ENCODE measurements at regions not wholly inside any gene's neighbourhood (a gene's known extent, or its start where the extent isn't known, plus 50 kb on each side); places are given as distances from the start of the nearest gene placed in this dataset.

DNA sequence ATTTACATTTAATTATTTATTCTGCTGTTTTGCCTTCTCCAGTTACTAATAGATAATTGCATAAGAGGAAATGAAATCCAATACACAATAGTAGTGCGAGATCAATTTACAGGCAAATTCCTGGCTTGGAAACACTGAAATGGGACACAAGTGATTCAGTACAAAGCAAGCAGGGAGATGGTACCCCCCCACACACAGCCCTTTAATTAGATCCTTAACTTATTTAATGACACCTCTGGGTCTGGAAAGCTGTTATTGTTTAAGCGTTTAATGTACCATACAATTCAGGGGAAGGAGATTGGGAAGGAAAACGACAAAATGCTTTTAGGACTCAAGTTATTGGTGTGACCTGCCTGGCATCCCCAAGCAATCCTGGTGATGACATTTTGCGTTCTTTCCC lies 318.2 kb downstream of the NPIPA8 start:
- TF ChIP-seq, protein P1, sequence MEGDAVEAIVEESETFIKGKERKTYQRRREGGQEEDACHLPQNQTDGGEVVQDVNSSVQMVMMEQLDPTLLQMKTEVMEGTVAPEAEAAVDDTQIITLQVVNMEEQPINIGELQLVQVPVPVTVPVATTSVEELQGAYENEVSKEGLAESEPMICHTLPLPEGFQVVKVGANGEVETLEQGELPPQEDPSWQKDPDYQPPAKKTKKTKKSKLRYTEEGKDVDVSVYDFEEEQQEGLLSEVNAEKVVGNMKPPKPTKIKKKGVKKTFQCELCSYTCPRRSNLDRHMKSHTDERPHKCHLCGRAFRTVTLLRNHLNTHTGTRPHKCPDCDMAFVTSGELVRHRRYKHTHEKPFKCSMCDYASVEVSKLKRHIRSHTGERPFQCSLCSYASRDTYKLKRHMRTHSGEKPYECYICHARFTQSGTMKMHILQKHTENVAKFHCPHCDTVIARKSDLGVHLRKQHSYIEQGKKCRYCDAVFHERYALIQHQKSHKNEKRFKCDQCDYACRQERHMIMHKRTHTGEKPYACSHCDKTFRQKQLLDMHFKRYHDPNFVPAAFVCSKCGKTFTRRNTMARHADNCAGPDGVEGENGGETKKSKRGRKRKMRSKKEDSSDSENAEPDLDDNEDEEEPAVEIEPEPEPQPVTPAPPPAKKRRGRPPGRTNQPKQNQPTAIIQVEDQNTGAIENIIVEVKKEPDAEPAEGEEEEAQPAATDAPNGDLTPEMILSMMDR (IDR thresholded peaks at IDR 0.05; ENCODE audit: low read depth, low read length, poor library complexity, severe bottlenecking) = no peak
- no peak for TF ChIP-seq EZH2phosphoT487 (IDR thresholded peaks at IDR 0.05; ENCODE audit: borderline replicate concordance, low read length)
